CD14-positive monocyte (primary cell): ENCODE measurements at regions not wholly inside any gene's neighbourhood (a gene's known extent, or its start where the extent isn't known, plus 50 kb on each side); places are given as distances from the start of the nearest gene placed in this dataset.
A peak's percentile ranks its signal among the peaks of the same experiment; 100 is the strongest.

Experiments used
- DNase-seq, 3 donors: peaks; one replicate each; pipeline ENCODE4 v3.0.0-alpha.2; 2011 to 2022
- H2AFZ ChIP-seq: 2 replicates; pipeline ENCODE4 v1.6.0; 2012; ENCODE audit warnings: mild to moderate bottlenecking, low read depth, low read length, inconsistent platforms; ENCODE audit not compliant: insufficient read depth, poor library complexity, severe bottlenecking
- H3K27ac ChIP-seq, 2 donors: 1 replicate in 1 of 2; 2 replicates in 1 of 2; pipeline ENCODE4 v1.5.1; 2012 to 2013; ENCODE audit warnings: low read length in 2 of 2, control low read depth in 1 of 2, inconsistent platforms in 1 of 2, low read depth in 1 of 2, mild to moderate bottlenecking in 1 of 2
- H3K27me3 ChIP-seq, 2 donors: one replicate each; pipeline versions ENCODE4 v1.6.0 to v1.6.1; 2011 to 2013; ENCODE audit warnings: low read length in 2 of 2; ENCODE audit not compliant: control insufficient read depth in 2 of 2, insufficient read depth in 2 of 2
- H3K36me3 ChIP-seq, 2 donors: replicated peaks in 1 of 2; 1 replicate in 1 of 2; 2 replicates in 1 of 2; pipeline versions ENCODE4 v1.5.1 to v1.6.1; 2012 to 2013; ENCODE audit warnings: low read length in 2 of 2, control low read depth in 1 of 2, inconsistent platforms in 1 of 2, mild to moderate bottlenecking in 1 of 2; ENCODE audit not compliant: insufficient read depth in 2 of 2, control insufficient read depth in 1 of 2
- H3K4me1 ChIP-seq, 2 donors: 1 replicate in 1 of 2; 2 replicates in 1 of 2; pipeline versions ENCODE4 v1.5.1 to v1.6.1; 2012 to 2013; ENCODE audit warnings: low read length in 2 of 2, control low read depth in 1 of 2, inconsistent platforms in 1 of 2, mild to moderate bottlenecking in 1 of 2, moderate library complexity in 1 of 2; ENCODE audit not compliant: insufficient read depth in 2 of 2, control insufficient read depth in 1 of 2
- H3K4me2 ChIP-seq: replicated peaks from 2 replicates; pipeline ENCODE3; 2012; ENCODE audit warnings: low read length, moderate library complexity, mild to moderate bottlenecking; ENCODE audit not compliant: poor library complexity, severe bottlenecking; ENCODE audit errors: extremely low read depth
- H3K4me3 ChIP-seq, 3 experiments: fragments of 200-600 bp in 1 of 3; sonication (generic) in 1 of 3; replicated peaks in 1 of 3; 1 replicate in 2 of 3; 2 replicates in 1 of 3; pipeline ENCODE4 v1.5.1; 2011 to 2013; ENCODE audit warnings: low read length in 3 of 3, mild to moderate bottlenecking in 3 of 3, control low read depth in 2 of 3, low read depth in 2 of 3, inconsistent platforms in 1 of 3, moderate library complexity in 1 of 3
- H3K79me2 ChIP-seq: 2 replicates; pipeline ENCODE4 v1.6.0; 2012; ENCODE audit warnings: mild to moderate bottlenecking, control low read depth, inconsistent platforms, low read length, moderate library complexity; ENCODE audit not compliant: insufficient read depth
- H3K9ac ChIP-seq: 2 replicates; pipeline ENCODE4 v1.6.0; 2017; ENCODE audit warnings: low read length, mild to moderate bottlenecking; ENCODE audit not compliant: insufficient read depth, poor library complexity, severe bottlenecking
- H3K9me3 ChIP-seq, 2 donors: replicated peaks in 1 of 2; 1 replicate in 1 of 2; 2 replicates in 1 of 2; pipeline versions ENCODE4 v1.5.1 to v1.6.1; 2012 to 2013; ENCODE audit warnings: low read length in 2 of 2, control low read depth in 1 of 2; ENCODE audit not compliant: control insufficient read depth in 1 of 2, insufficient read depth in 1 of 2
- H4K20me1 ChIP-seq: 2 replicates; pipeline ENCODE4 v1.6.0; 2012; ENCODE audit warnings: mild to moderate bottlenecking, low read length, control low read depth, moderate library complexity; ENCODE audit not compliant: insufficient read depth
- H3K27ac Mint-ChIP-seq, 7 donors: one replicate each; pipeline ENCODE4 v1.8.0; 2020; ENCODE audit warnings: mild to moderate bottlenecking in 7 of 7, mixed read lengths in 7 of 7, moderate library complexity in 6 of 7, inconsistent platforms in 2 of 7
- H3K27me3 Mint-ChIP-seq, 3 donors: one replicate each; pipeline ENCODE4 v1.8.0; 2021 to 2022; ENCODE audit warnings: low read depth in 3 of 3, mild to moderate bottlenecking in 3 of 3, mixed read lengths in 3 of 3, moderate library complexity in 3 of 3, inconsistent platforms in 1 of 3
- H3K36me3 Mint-ChIP-seq, 2 donors: one replicate each; pipeline ENCODE4 v1.8.0; 2020; ENCODE audit warnings: mixed read lengths in 2 of 2, inconsistent platforms in 1 of 2, mild to moderate bottlenecking in 1 of 2
- H3K4me1 Mint-ChIP-seq: one replicate; pipeline ENCODE4 v1.8.0; 2020; ENCODE audit warnings: mild to moderate bottlenecking, mixed read lengths
- H3K4me3 Mint-ChIP-seq, 2 donors: one replicate each; pipeline ENCODE4 v1.8.0; 2020; ENCODE audit warnings: mild to moderate bottlenecking in 2 of 2, mixed read lengths in 2 of 2, moderate library complexity in 1 of 2
- H3K9me3 Mint-ChIP-seq, 7 donors: one replicate each; pipeline ENCODE4 v1.8.0; 2020 to 2022; ENCODE audit warnings: mixed read lengths in 7 of 7, mild to moderate bottlenecking in 6 of 7, moderate library complexity in 6 of 7, inconsistent platforms in 2 of 7
- CTCF ChIP-seq: fragments of 200-600 bp; IDR thresholded peaks from one replicate; pipeline ENCODE4 v1.8.0; 2022; ENCODE audit warnings: antibody characterized with exemption, mild to moderate bottlenecking
- WGBS: methylation state at CpG from one replicate; pipeline ENCODE4 v1.1.5; 2013; ENCODE audit warnings: missing lambda C conversion rate; ENCODE audit not compliant: insufficient coverage; 5-methylcytosine and 5-hydroxymethylcytosine counted together
- intact Hi-C, 2 donors: fragments of 100-400 bp; cut with micrococcal nuclease; formaldehyde crosslinking; loops; one replicate each; pipeline versions ENCODE4 v1.15.0 to v1.15.1; 2023

DNA sequence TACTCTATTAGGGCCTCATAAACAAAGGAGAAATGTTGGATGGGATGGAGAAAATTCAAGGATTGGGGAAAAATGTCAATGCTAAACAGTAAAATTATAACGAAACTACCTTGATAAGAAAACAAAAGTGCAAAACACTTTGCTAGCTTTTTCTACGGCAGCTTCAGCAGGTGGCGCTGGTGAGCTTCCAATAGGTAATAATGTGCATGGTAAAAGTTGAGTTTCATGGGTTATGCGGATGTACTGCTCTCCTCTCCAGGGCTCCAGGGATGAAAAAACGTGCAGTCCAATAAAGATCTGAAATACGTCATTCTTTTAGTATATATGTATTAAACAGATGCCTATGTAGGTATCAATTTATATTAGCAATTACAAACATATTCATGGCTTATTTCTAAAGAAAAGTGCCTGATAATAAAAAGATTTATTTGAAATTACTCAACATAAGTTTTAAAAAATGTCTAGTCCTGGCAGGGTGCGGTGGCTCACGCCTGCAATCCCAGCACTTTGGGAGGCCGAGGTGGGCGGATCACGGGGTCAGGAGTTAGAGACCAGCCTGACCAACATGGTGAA lies 239.6 kb downstream of the GRXCR1 start:
- TF ChIP-seq CTCF, result peak; percentile 72
- no peak overlapping the region for H3K4me3 Mint-ChIP-seq
- peak in 1 of 3 donors; percentile 0 for DNase-seq
- Histone ChIP-seq H3K9ac (no peak overlapping the region), H2AFZ (no peak overlapping the region), H3K27me3 (no peaks in the 10 kb centered on the region), H3K4me3 (no peak overlapping the region), H3K4me2 (no peak overlapping the region), H3K27ac (no peak overlapping the region), H3K4me1 (no peaks in the 10 kb centered on the region), H3K79me2 (no peaks in the 10 kb centered on the region), H3K9me3 (no peaks in the 10 kb centered on the region), H3K36me3 (no peaks in the 10 kb centered on the region), H4K20me1 (no peaks in the 10 kb centered on the region)
- H3K4me1 Mint-ChIP-seq, result peaks cover 2% of the 10 kb centered on the region
- intact Hi-C loops, result no loop called here
- H3K36me3 Mint-ChIP-seq, result no peaks in the 10 kb centered on the region
- 79% methylated on average over 5 of the region's 11 CpGs for WGBS
- no peak overlapping the region for H3K27ac Mint-ChIP-seq
- no peaks in the 10 kb centered on the region for H3K9me3 Mint-ChIP-seq
- H3K27me3 Mint-ChIP-seq, result no peaks in the 10 kb centered on the region

DNA sequence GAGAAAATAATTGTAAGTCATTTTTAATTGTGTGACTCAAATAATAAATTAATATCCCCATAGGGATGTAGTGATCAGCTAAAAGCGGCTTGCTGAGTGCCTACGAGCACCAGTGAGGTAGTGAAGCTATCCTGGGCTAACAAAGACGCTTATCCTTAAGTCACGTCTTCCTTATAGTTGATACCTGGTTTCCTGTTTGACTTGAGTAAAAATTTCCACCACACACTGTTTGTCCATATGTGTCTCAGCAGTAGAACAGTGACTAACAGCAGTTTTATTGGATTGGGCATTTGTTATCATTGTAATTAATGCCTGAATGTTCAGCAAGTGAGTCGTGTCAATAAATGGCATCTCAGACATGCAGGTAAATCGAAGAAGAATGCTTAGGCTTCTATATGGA lies 241.1 kb downstream of the GRXCR1 start:
- Mint-ChIP-seq H3K4me1 (peaks cover 2% of the 10 kb centered on the region), H3K4me3 (no peak overlapping the region), H3K9me3 (peaks cover 0 to 2% (median 0%) of the 10 kb centered on the region in 7 donors), H3K36me3 (no peaks in the 10 kb centered on the region), H3K27ac (no peak overlapping the region), H3K27me3 (peaks cover 0 to 2% (median 0%) of the 10 kb centered on the region in 3 donors)
- Histone ChIP-seq H3K4me1 (no peaks in the 10 kb centered on the region), H3K27me3 (no peaks in the 10 kb centered on the region), H3K79me2 (no peaks in the 10 kb centered on the region), H3K36me3 (no peaks in the 10 kb centered on the region), H3K4me3 (no peak overlapping the region), H3K9ac (no peak overlapping the region), H3K27ac (no peak overlapping the region), H2AFZ (no peak overlapping the region), H4K20me1 (no peaks in the 10 kb centered on the region), H3K9me3 (peaks cover 0 to 3% of the 10 kb centered on the region in 2 donors), H3K4me2 (no peak overlapping the region)
- intact Hi-C loops, result no loop called here
- 92% methylated on average over 2 of the region's 6 CpGs for WGBS
- no peak for TF ChIP-seq CTCF
- no peak for DNase-seq
